22Rv1 (cell line): ENCODE measurements at regions not wholly inside any gene's neighbourhood (a gene's known extent, or its start where the extent isn't known, plus 50 kb on each side); places are given as distances from the start of the nearest gene placed in this dataset.
"Not testable (repeated sequence)": the region's sequence is repeated elsewhere in the genome, so short reads cannot be mapped to it uniquely, and the experiment has no call there.

ENCODE experiments used
- CTCF ChIP-seq: fragments of 450-650 bp; IDR thresholded peaks from 2 replicates; pipeline ENCODE4 v1.5.1; 2017; ENCODE audit warnings: mild to moderate bottlenecking
- ZFX ChIP-seq: fragments of 450-650 bp; IDR thresholded peaks from 2 replicates; pipeline ENCODE4 v1.6.1; 2017; ENCODE audit warnings: antibody characterized with exemption, borderline replicate concordance

DNA sequence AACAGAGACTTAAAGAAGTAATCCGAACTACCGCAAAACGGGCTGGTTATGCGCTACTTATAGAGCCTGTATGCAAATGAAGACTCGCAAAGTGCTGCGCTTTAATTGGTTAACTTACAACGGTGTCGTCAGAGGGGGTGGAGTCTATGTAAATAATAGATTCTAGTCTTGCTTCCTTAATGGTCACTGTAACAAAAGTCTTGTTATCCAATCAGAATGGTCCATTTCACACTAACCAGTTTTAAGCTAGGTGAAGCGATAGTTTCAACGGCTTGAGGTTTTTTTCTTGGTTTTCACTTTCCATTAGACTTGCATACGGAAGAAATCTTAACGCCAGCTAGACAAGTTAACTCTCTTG is 67.2 kb downstream of the FAM72C start:
- TF ChIP-seq CTCF, ZFX: not testable (repeated sequence)
